HG02759 (cell line): ENCODE measurements at regions not wholly inside any gene's neighbourhood (a gene's known extent, or its start where the extent isn't known, plus 50 kb on each side); places are given as distances from the start of the nearest gene placed in this dataset.
"Not testable (repeated sequence)": the region's sequence is repeated elsewhere in the genome, so short reads cannot be mapped to it uniquely, and the experiment has no call there.

Source experiments
- ATAC-seq: cut with Tn5 transposase; IDR thresholded peaks from one replicate; pipeline ENCODE4 v1.9.1; 2021; ENCODE audit warnings: mild to moderate bottlenecking, moderate library complexity; ENCODE audit not compliant: unreplicated experiment

GRCh38 chr9:22216730-22217172, 207.6 kb upstream of the CDKN2B start:
- ATAC-seq, result no peak

DNA sequence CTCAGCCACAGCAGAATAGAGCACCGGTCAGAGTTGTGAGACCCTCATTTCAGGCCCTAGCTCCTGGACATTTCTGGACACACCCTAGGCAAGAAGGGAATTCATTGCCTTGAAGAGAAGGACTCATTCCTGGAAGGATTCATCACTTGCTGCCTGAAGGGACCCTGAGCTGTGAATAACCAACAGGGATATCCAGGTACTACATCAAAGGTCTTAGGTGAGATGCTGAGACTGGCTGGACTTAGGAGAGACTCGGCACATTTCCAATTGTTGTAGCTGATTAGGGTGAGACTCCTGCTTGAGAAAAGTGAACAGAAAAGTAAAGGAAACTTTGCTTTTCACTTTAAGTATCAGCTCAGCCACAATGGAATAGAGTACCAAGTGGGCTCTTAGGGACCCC, 208.1 kb upstream of the CDKN2B start:
- ATAC-seq, result no peak

- ATAC-seq, result not testable (repeated sequence)
These were observed 216.8 kb upstream of the CDKN2B start for GRCh38 chr9:22225856-22226255.

GRCh38 chr9:22227986-22228385, 218.6 kb upstream of the DMRTA1 start:
- ATAC-seq, result no peak

DNA sequence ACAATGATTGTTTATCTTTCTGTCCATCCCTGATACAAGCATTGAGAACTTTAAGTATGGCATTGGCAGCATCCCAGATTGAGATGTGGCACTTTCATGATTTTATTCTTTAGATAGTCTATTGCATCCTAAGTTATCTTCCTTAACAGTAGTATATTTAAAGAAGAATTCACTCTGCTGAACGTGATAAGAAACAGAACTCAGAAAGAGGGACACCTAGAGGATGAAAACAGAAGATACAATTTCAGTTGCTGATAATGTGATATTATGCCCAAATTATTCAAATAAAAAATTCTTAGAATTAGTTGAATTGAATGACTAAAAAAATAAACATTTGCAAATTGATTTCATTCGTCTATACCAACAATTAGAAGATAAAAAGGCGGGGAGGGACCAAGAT, 218.1 kb upstream of the DMRTA1 start:
- ATAC-seq, result no peak

- ATAC-seq, result no peak
These were observed 217.6 kb upstream of the DMRTA1 start for GRCh38 chr9:22229069-22229468.

- not testable (repeated sequence) for ATAC-seq
These were observed 215.3 kb upstream of the DMRTA1 start for GRCh38 chr9:22231309-22231708.

DNA sequence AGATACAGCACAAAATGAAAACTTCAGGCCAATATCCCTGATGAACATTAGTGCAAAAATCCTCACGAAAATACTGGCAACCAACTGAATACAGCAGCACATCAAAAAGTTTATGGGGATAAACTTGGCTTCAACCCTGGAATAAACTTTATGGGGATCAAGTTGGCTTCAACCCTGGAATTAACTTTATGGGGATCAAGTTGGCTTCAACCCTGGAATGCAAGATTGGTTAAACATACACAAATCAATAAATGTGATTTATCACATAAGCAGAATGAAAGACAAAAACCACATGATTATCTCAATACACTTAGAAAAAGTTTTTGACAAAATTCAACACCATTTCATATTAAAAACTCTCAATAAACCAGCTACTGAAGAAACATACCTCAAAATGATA, 213.7 kb upstream of the DMRTA1 start:
- ATAC-seq, result no peak

GRCh38 chr9:22237497-22238363, 208.9 kb upstream of the DMRTA1 start:
- no peak for ATAC-seq

DNA sequence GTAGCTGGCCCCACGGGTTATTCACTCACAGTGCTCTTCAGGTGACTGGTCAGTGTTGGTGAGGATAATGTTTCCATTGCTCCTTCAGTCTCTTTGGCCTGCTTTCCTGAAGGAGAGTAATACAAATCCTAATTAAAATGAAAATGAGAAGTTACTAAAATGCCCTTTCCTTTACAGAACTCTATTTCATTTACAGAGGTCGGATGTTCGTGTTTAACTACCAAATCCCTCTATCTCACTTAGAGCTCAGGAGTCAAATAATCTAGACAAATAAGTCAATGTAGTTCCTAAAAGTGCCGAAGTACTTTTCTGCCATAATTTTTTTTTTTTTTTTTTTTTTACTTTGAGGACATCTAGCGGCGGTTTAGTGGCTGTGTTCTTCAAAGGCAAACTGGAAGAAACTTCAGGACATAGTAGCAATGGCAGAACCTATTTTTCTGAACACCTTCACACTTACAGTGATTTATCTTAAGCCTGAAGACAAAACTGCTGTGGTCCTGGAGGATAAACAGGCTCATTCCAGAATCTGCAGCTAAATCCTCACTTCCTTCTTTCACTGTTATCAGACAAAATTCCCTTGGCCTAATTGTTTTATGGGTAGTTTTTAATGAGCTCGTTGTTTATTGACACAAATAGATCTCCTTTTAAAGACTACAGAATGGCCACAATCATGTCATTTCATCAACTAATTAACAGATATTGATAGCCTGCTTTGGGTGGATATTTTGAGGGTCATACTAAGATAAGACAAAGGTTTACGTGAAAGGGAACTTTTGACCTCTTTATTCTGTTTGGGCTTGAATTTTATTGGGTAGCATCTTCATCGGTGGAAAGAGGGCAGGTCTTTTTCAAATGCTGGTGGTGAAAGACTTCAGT, 207.6 kb upstream of the DMRTA1 start:
- ATAC-seq, result no peak

GRCh38 chr9:22240619-22241018, 206.0 kb upstream of the DMRTA1 start:
- ATAC-seq, result peak; percentile 79

GRCh38 chr9:22241024-22241423, 205.6 kb upstream of the DMRTA1 start:
- ATAC-seq, result peak; percentile 18

- ATAC-seq, result no peak
These were observed 205.0 kb upstream of the DMRTA1 start for GRCh38 chr9:22241611-22242010.

- peak; percentile 44 for ATAC-seq
These were observed 202.2 kb upstream of the DMRTA1 start for GRCh38 chr9:22244139-22245011.

GRCh38 chr9:22255337-22255736, 191.3 kb upstream of the DMRTA1 start:
- ATAC-seq, result no peak

DNA sequence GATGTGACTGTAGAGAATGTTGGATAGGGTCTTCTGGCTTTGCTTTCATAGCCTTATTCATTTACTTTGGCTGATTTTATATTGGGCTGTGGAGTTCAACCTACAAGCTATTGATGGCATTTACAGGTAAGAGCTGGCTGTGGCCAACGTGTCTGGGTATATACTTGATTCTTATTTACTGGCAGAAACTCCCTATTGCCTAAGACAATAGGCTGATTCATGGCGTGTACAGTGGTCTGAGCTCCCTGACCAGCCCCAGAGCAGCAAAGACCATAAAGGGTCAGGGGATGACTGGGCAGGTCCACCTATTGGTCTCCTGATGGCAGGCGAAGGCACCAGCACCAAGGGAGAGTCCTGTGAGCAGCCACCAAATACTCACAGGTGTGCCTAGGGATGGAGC, 190.2 kb upstream of the DMRTA1 start:
- no peak for ATAC-seq

GRCh38 chr9:22257026-22257816, 189.4 kb upstream of the DMRTA1 start:
- ATAC-seq, result no peak

DNA sequence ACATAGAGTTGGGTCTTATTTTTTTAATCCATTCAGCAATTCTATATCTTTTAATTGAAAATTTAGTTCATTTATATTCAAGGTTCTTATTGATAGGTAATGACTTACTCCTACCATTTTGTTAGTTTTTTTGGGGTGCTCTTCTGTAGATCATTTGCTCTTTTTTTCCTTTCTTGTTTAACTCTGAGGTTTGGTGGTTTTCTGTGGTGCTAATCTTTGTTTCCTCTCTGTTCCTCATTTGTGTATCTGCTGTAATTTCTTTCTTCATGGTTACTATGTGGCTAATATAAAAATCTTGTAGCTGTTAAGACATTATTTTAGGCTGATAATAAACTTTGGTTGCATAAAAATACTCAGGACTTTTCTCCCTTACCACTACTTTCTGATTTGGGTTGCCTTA, 181.6 kb upstream of the DMRTA1 start:
- no peak for ATAC-seq

- ATAC-seq, result no peak
These were observed 181.1 kb upstream of the DMRTA1 start for GRCh38 chr9:22265534-22265933.

GRCh38 chr9:22274477-22274876, 172.1 kb upstream of the DMRTA1 start:
- ATAC-seq, result no peak
